Upper lobe of left lung (tissue), 4 donors: ENCODE measurements at regions not wholly inside any gene's neighbourhood (a gene's known extent, or its start where the extent isn't known, plus 50 kb on each side); places are given as distances from the start of the nearest gene placed in this dataset.

Experiments
- EP300 ChIP-seq, 4 donors: sonication (generic); formaldehyde crosslinking; IDR thresholded peaks; one replicate each; pipeline ENCODE4 v1.5.1; 2017; ENCODE audit warnings: antibody characterized with exemption in 4 of 4, control low read depth in 2 of 4
- POLR2A ChIP-seq, 4 donors: fragments of 450-650 bp; IDR thresholded peaks; one replicate each; pipeline ENCODE4 v1.5.1; 2016 to 2017; ENCODE audit warnings: antibody characterized with exemption in 4 of 4, mild to moderate bottlenecking in 2 of 4
- POLR2AphosphoS5 ChIP-seq, 2 donors: sonication (generic); formaldehyde crosslinking; IDR thresholded peaks; one replicate each; pipeline ENCODE4 v1.5.1; 2017; ENCODE audit warnings: antibody characterized with exemption in 2 of 2
- TF ChIP-seq, protein P1 (sequence below), 6 experiments: fragments of 450-650 bp in 4 of 6; fragments of 200-600 bp in 2 of 6; sonication (generic) in 2 of 6; IDR thresholded peaks; one replicate each; pipeline ENCODE4 v1.5.1; 2016 to 2019; ENCODE audit warnings: antibody characterized with exemption in 6 of 6

DNA sequence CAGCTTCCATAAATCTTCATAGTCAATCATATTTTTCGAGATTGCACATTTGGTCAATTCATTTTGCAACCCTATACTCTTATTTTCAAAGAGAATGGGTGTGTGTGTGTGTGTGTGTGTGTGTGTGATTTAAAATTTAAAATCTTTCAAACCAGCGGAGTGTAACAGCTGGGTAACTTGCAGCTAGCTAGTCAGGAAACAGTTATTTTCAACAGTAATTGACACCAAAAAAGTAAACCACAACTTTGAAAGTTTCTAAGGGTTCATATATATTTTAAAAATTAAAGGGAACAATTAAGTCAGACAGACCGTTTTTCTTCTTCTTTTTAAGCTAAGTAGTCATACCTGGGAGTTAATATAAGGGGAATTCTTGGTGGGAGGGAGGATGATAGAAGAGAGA is 57.0 kb downstream of the PRR18 start:
- TF ChIP-seq, protein P1, sequence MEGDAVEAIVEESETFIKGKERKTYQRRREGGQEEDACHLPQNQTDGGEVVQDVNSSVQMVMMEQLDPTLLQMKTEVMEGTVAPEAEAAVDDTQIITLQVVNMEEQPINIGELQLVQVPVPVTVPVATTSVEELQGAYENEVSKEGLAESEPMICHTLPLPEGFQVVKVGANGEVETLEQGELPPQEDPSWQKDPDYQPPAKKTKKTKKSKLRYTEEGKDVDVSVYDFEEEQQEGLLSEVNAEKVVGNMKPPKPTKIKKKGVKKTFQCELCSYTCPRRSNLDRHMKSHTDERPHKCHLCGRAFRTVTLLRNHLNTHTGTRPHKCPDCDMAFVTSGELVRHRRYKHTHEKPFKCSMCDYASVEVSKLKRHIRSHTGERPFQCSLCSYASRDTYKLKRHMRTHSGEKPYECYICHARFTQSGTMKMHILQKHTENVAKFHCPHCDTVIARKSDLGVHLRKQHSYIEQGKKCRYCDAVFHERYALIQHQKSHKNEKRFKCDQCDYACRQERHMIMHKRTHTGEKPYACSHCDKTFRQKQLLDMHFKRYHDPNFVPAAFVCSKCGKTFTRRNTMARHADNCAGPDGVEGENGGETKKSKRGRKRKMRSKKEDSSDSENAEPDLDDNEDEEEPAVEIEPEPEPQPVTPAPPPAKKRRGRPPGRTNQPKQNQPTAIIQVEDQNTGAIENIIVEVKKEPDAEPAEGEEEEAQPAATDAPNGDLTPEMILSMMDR (IDR thresholded peaks at IDR 0.05): no peak
- TF ChIP-seq POLR2A (IDR thresholded peaks at IDR 0.05): no peak
- no peak for TF ChIP-seq EP300 (IDR thresholded peaks at IDR 0.05)
- TF ChIP-seq POLR2AphosphoS5 (IDR thresholded peaks at IDR 0.05): no peak
